ENCODE measurements at regions not wholly inside any gene's neighbourhood (a gene's known extent, or its start where the extent isn't known, plus 50 kb on each side); places are given as distances from the start of the nearest gene placed in this dataset.

DNA sequence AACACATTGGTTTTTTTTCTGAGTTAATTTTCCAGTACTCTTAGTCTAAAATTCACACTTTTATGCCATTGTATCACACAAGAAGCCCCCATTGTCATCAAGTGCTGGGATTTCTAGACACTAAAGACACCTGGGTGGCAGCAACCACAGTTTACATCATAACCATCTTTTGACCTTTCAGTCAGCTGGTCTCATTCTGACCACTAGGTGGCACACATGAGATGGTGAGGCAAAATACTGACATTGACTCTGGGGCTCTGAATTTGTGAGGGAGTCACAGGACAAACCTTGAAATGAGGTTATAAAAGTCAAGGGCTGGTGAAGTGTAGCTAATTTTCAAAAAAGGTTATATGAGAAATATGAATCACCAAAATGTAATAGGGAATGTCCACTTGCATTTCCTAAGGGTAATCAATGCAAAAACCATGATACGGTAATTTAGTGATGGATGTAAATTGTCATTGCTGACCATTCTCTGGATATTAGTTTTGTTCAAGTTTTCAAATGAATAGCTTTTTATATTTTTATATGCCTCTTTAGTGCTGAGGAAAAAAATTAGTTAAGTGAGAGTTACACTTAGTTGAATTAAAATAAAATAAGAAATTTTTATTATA, 229.4 kb downstream of the DMAC1 start:
- TF ChIP-seq POLR2AphosphoS5 (IDR thresholded peaks at IDR 0.05; ENCODE audit: low read depth, low read length) (no peak), POLR2A (IDR thresholded peaks at IDR 0.05; ENCODE audit: low read depth, low read length) (no peak)
